AG09309 (cell line): ENCODE measurements at regions not wholly inside any gene's neighbourhood (a gene's known extent, or its start where the extent isn't known, plus 50 kb on each side); places are given as distances from the start of the nearest gene placed in this dataset.

Experiments used
- DNase-seq: peaks from one replicate; pipeline ENCODE4 v3.0.0-alpha.2; 2010; ENCODE audit warnings: low read depth
- H3K4me3 ChIP-seq: 2 replicates; pipeline ENCODE4 v1.5.1; 2011; ENCODE audit warnings: mild to moderate bottlenecking, low read depth, low read length, moderate library complexity; ENCODE audit not compliant: control insufficient read depth
- CTCF ChIP-seq: IDR thresholded peaks from 2 replicates; pipeline ENCODE4 v1.5.1; 2011; ENCODE audit warnings: mild to moderate bottlenecking, low read depth, low read length, inconsistent platforms; ENCODE audit not compliant: insufficient read depth, control insufficient read depth; ENCODE audit errors: missing control alignments

- no peak overlapping the region for H3K4me3 ChIP-seq
- no peak for DNase-seq
- no peak for TF ChIP-seq CTCF
These were observed 256.3 kb upstream of the SDK2 start for GRCh38 chr17:73900516-73900915.

GRCh38 chr17:73901249-73901648 lies 257.0 kb upstream of the SDK2 start:
- no peak for DNase-seq
- TF ChIP-seq CTCF: no peak
- H3K4me3 ChIP-seq: no peak overlapping the region

- no peak overlapping the region for H3K4me3 ChIP-seq
- no peak for DNase-seq
- no peak for TF ChIP-seq CTCF
These were observed 257.6 kb upstream of the SDK2 start for GRCh38 chr17:73901661-73902415.

- H3K4me3 ChIP-seq: no peak overlapping the region
- TF ChIP-seq CTCF: no peak
- DNase-seq: no peak
These were observed 258.4 kb upstream of the SDK2 start for GRCh38 chr17:73902416-73903181.

- no peak overlapping the region for H3K4me3 ChIP-seq
- no peak for TF ChIP-seq CTCF
- no peak for DNase-seq
These were observed 262.9 kb upstream of the SDK2 start for GRCh38 chr17:73906896-73907870.

- H3K4me3 ChIP-seq: no peak overlapping the region
- DNase-seq: no peak
- no peak for TF ChIP-seq CTCF
These were observed 264.9 kb upstream of the SDK2 start for GRCh38 chr17:73909186-73909585.
